Stomach (tissue), 4 donors: ENCODE measurements at regions not wholly inside any gene's neighbourhood (a gene's known extent, or its start where the extent isn't known, plus 50 kb on each side); places are given as distances from the start of the nearest gene placed in this dataset.

Experiments used
- POLR2A ChIP-seq, 4 donors: fragments of 450-650 bp; IDR thresholded peaks; one replicate each; pipeline ENCODE4 v1.6.1; 2016; ENCODE audit warnings: antibody characterized with exemption in 4 of 4, control low read depth in 2 of 4, mild to moderate bottlenecking in 1 of 4, moderate library complexity in 1 of 4
- POLR2AphosphoS5 ChIP-seq, 3 donors: sonication (generic); formaldehyde crosslinking; IDR thresholded peaks; one replicate each; pipeline ENCODE4 v1.6.1; 2016; ENCODE audit warnings: antibody characterized with exemption in 3 of 3

DNA sequence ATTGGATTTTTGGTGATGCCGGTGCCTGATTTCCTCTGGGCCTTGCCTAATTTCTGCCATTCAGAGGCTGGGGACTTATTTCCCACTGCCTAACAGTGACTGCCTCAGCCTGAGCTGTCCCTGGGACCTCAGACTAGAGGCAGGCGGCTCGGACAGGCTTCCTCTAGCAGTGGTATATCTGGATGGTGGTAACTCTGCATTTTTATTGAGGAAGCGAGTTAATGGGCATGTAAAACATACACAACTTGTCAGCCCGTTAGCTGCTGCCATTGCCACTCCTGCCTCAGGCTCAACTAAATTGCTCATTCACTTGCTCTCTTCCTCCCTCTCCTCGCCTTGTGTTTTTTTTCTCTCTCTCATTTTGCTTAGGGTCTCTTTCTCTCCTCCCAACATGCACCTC lies 561.6 kb downstream of the BUD13 start:
- no peak for TF ChIP-seq POLR2AphosphoS5 (IDR thresholded peaks at IDR 0.05)
- no peak for TF ChIP-seq POLR2A (IDR thresholded peaks at IDR 0.05)
